OCI-LY1 (cell line): ENCODE measurements at regions not wholly inside any gene's neighbourhood (a gene's known extent, or its start where the extent isn't known, plus 50 kb on each side); places are given as distances from the start of the nearest gene placed in this dataset.

Experiments used
- H2AFZ ChIP-seq: fragments of 200-600 bp; sonication (generic), shearing (Covaris generic); 2 replicates; pipeline ENCODE4 v1.6.0; 2014; ENCODE audit warnings: antibody characterized with exemption, mild to moderate bottlenecking, low read length
- H3F3A ChIP-seq: fragments of 200-600 bp; sonication (generic), shearing (Covaris generic); 2 replicates; pipeline ENCODE4 v1.6.0; 2014; ENCODE audit warnings: mild to moderate bottlenecking, antibody characterized with exemption, low read length, moderate library complexity; ENCODE audit not compliant: insufficient read depth
- H3K27ac ChIP-seq: fragments of 200-600 bp; sonication (generic); 2 replicates; pipeline ENCODE4 v1.5.1; 2014; ENCODE audit warnings: low read length, mixed run types, mild to moderate bottlenecking, low read depth; ENCODE audit not compliant: poor library complexity, severe bottlenecking
- H3K27me3 ChIP-seq: fragments of 200-600 bp; sonication (generic); 2 replicates; pipeline ENCODE4 v1.6.0; 2014; ENCODE audit warnings: antibody characterized with exemption, mild to moderate bottlenecking, low read length, moderate library complexity; ENCODE audit not compliant: insufficient read depth
- H3K36me3 ChIP-seq: fragments of 200-600 bp; sonication (generic); 2 replicates; pipeline ENCODE4 v1.6.1; 2014; ENCODE audit warnings: mild to moderate bottlenecking, antibody characterized with exemption, low read length, moderate library complexity, mixed read lengths; ENCODE audit not compliant: insufficient read depth
- H3K4me1 ChIP-seq: fragments of 200-600 bp; sonication (generic); 2 replicates; pipeline ENCODE4 v1.5.1; 2014; ENCODE audit warnings: mild to moderate bottlenecking, low read length, moderate library complexity; ENCODE audit not compliant: insufficient read depth, severe bottlenecking
- H3K4me2 ChIP-seq: fragments of 200-600 bp; sonication (generic), shearing (Covaris generic); 2 replicates; pipeline ENCODE4 v1.6.1; 2014; ENCODE audit warnings: low read length
- H3K4me3 ChIP-seq: fragments of 200-600 bp; sonication (generic); 2 replicates; pipeline ENCODE4 v1.5.1; 2014; ENCODE audit warnings: low read length, low read depth, mild to moderate bottlenecking, mixed read lengths; ENCODE audit not compliant: poor library complexity, severe bottlenecking
- H3K79me2 ChIP-seq: fragments of 200-600 bp; shearing (Covaris generic); 2 replicates; pipeline ENCODE4 v1.6.1; 2016; ENCODE audit warnings: mixed run types, low read length, mixed read lengths; ENCODE audit not compliant: insufficient read depth
- H3K9ac ChIP-seq: fragments of 200-600 bp; sonication (generic), shearing (Covaris generic); 2 replicates; pipeline ENCODE4 v1.6.1; 2014; ENCODE audit warnings: mild to moderate bottlenecking, low read length, mixed read lengths
- H3K9me2 ChIP-seq: fragments of 200-600 bp; sonication (generic), shearing (Covaris generic); 2 replicates; pipeline ENCODE4 v1.6.1; 2014; ENCODE audit warnings: low read depth, mild to moderate bottlenecking, low read length, mixed read lengths
- H3K9me3 ChIP-seq: fragments of 200-600 bp; shearing (Covaris generic); 2 replicates; pipeline ENCODE4 v1.6.1; 2014; ENCODE audit warnings: low read length, mixed read lengths
- H4K20me1 ChIP-seq: fragments of 200-600 bp; sonication (generic), shearing (Covaris generic); 2 replicates; pipeline ENCODE4 v1.6.0; 2016; ENCODE audit warnings: mild to moderate bottlenecking, low read length; ENCODE audit not compliant: insufficient read depth
- CTCF ChIP-seq: fragments of 200-600 bp; sonication (generic), shearing (Covaris generic); IDR thresholded peaks from 2 replicates; pipeline ENCODE4 v1.5.1; 2017; ENCODE audit warnings: mild to moderate bottlenecking, antibody characterized with exemption, low read length, moderate library complexity, mixed read lengths
- EZH2 ChIP-seq: fragments of 200-600 bp; sonication (generic), shearing (Covaris generic); IDR thresholded peaks from 2 replicates; pipeline ENCODE4 v1.8.0; 2017; ENCODE audit warnings: borderline replicate concordance, mixed run types, mild to moderate bottlenecking, antibody characterized with exemption, low read length, moderate library complexity, mixed read lengths

GRCh38 chr1:217261636-217262035, 369.3 kb downstream of the GPATCH2 start:
- Histone ChIP-seq H3F3A (no peaks in the 10 kb centered on the region), H3K9ac (no peak overlapping the region), H3K79me2 (no peaks in the 10 kb centered on the region), H3K4me1 (no peaks in the 10 kb centered on the region), H3K27ac (no peak overlapping the region), H2AFZ (no peak overlapping the region), H3K9me2 (no peaks in the 10 kb centered on the region), H3K4me2 (no peak overlapping the region), H3K9me3 (no peaks in the 10 kb centered on the region), H3K4me3 (no peak overlapping the region), H3K36me3 (no peaks in the 10 kb centered on the region), H4K20me1 (no peaks in the 10 kb centered on the region), H3K27me3 (no peaks in the 10 kb centered on the region)
- TF ChIP-seq EZH2 (no peak), CTCF (no peak)

GRCh38 chr1:217260676-217261075, 370.2 kb downstream of the GPATCH2 start:
- H3K4me2 ChIP-seq = no peak overlapping the region
- H3K36me3 ChIP-seq = no peaks in the 10 kb centered on the region
- no peak overlapping the region for H2AFZ ChIP-seq
- no peaks in the 10 kb centered on the region for H4K20me1 ChIP-seq
- H3K9ac ChIP-seq = no peak overlapping the region
- H3K27me3 ChIP-seq = no peaks in the 10 kb centered on the region
- no peaks in the 10 kb centered on the region for H3K79me2 ChIP-seq
- TF ChIP-seq EZH2 (no peak), CTCF (no peak)
- H3K9me3 ChIP-seq = no peaks in the 10 kb centered on the region
- H3K4me3 ChIP-seq = no peak overlapping the region
- H3K27ac ChIP-seq = no peak overlapping the region
- H3F3A ChIP-seq = no peaks in the 10 kb centered on the region
- no peaks in the 10 kb centered on the region for H3K4me1 ChIP-seq
- no peaks in the 10 kb centered on the region for H3K9me2 ChIP-seq

GRCh38 chr1:217253985-217254384, 376.9 kb downstream of the GPATCH2 start:
- no peaks in the 10 kb centered on the region for H3K9me3 ChIP-seq
- no peaks in the 10 kb centered on the region for H3K27me3 ChIP-seq
- H3K4me2 ChIP-seq = no peak overlapping the region
- no peak overlapping the region for H3K27ac ChIP-seq
- no peaks in the 10 kb centered on the region for H3K36me3 ChIP-seq
- H3K9me2 ChIP-seq = no peaks in the 10 kb centered on the region
- H3K79me2 ChIP-seq = no peaks in the 10 kb centered on the region
- H4K20me1 ChIP-seq = no peaks in the 10 kb centered on the region
- no peaks in the 10 kb centered on the region for H3F3A ChIP-seq
- H3K4me3 ChIP-seq = no peak overlapping the region
- H2AFZ ChIP-seq = no peak overlapping the region
- H3K4me1 ChIP-seq = no peaks in the 10 kb centered on the region
- TF ChIP-seq EZH2 (no peak), CTCF (no peak)
- no peak overlapping the region for H3K9ac ChIP-seq
